Lower lobe of right lung (tissue), 2 donors: ENCODE measurements at regions not wholly inside any gene's neighbourhood (a gene's known extent, or its start where the extent isn't known, plus 50 kb on each side); places are given as distances from the start of the nearest gene placed in this dataset.
"Not testable (repeated sequence)": the region's sequence is repeated elsewhere in the genome, so short reads cannot be mapped to it uniquely, and the experiment has no call there.

Experiments
- ATAC-seq, 2 donors: fragments of 200-7000 bp; cut with Tn5 transposase; one replicate each; pipeline ENCODE4 v1.9.1; 2020 to 2022; ENCODE audit warnings: mild to moderate bottlenecking in 2 of 2, moderate library complexity in 2 of 2
- DNase-seq: peaks from one replicate; pipeline ENCODE4 v3.0.0-alpha.2; 2020
- H3K27ac ChIP-seq: fragments of 200-600 bp; one replicate; pipeline ENCODE4 v1.8.0; 2022
- H3K27me3 ChIP-seq: fragments of 200-600 bp; one replicate; pipeline ENCODE4 v1.8.0; 2022; ENCODE audit warnings: low read depth
- H3K36me3 ChIP-seq: fragments of 200-600 bp; one replicate; pipeline ENCODE4 v1.8.0; 2022; ENCODE audit warnings: mild to moderate bottlenecking
- H3K4me1 ChIP-seq: fragments of 200-600 bp; one replicate; pipeline ENCODE4 v1.8.0; 2022
- H3K4me3 ChIP-seq: fragments of 200-600 bp; one replicate; pipeline ENCODE4 v1.8.0; 2022; ENCODE audit warnings: mild to moderate bottlenecking
- H3K9me3 ChIP-seq: fragments of 200-600 bp; one replicate; pipeline ENCODE4 v1.8.0; 2022
- intact Hi-C: fragments of 100-400 bp; cut with DNase I; formaldehyde crosslinking; loops from one replicate; pipeline ENCODE4 v1.11.0; 2022
- TF ChIP-seq, protein P1 (sequence below): fragments of 200-600 bp; IDR thresholded peaks from one replicate; pipeline ENCODE4 v1.8.0; 2022; ENCODE audit warnings: antibody characterized with exemption, mild to moderate bottlenecking
- donor health status: DM: no; HTN: yes; CAD: no; lungs with severe emphysema.

DNA sequence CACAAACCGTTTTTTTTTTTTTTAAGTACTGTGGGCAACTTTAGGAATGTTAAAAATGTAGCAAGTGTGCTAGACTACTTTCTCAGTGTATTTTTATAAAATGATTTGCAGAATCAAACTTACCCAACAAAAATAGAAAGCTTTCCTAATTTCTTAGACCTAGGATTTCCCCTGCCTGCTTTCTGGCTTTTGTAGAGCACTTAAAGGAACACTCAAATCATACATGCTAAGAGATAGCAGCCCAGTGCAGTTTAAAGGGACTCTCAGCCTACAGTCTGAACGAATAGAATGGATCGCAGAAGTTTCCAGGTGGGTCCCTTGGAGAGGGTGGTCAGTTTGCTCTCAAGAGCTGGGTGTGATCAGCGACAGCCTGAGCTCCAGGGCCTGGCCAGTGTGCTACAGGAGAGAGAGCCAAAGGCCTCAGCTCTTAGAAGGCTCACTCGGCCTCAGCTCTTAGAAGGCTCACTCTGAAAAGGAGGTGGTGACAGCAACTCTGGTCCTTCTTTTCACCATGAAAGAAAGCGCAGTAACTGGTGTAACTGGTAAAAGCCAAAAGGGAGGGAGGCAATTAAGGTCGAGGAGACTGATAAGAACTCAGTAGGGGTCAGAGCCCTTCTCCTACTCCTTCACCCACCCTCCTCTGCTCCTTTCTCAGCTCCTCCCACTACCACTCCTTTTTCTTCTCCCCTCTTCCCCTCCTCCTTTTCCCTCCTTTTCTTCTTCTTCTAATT lies 142.4 kb downstream of the ZFP64 start:
- H3K4me1 ChIP-seq: no peaks in the 10 kb centered on the region
- ATAC-seq (peak; percentile 71 to 74), DNase-seq (no peak)
- H3K27ac ChIP-seq: no peak overlapping the region
- H3K27me3 ChIP-seq: no peaks in the 10 kb centered on the region
- H3K9me3 ChIP-seq: no peaks in the 10 kb centered on the region
- intact Hi-C loops: no loop called here
- no peak overlapping the region for H3K4me3 ChIP-seq
- TF ChIP-seq, protein P1, sequence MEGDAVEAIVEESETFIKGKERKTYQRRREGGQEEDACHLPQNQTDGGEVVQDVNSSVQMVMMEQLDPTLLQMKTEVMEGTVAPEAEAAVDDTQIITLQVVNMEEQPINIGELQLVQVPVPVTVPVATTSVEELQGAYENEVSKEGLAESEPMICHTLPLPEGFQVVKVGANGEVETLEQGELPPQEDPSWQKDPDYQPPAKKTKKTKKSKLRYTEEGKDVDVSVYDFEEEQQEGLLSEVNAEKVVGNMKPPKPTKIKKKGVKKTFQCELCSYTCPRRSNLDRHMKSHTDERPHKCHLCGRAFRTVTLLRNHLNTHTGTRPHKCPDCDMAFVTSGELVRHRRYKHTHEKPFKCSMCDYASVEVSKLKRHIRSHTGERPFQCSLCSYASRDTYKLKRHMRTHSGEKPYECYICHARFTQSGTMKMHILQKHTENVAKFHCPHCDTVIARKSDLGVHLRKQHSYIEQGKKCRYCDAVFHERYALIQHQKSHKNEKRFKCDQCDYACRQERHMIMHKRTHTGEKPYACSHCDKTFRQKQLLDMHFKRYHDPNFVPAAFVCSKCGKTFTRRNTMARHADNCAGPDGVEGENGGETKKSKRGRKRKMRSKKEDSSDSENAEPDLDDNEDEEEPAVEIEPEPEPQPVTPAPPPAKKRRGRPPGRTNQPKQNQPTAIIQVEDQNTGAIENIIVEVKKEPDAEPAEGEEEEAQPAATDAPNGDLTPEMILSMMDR: no peak
- H3K36me3 ChIP-seq: no peaks in the 10 kb centered on the region

DNA sequence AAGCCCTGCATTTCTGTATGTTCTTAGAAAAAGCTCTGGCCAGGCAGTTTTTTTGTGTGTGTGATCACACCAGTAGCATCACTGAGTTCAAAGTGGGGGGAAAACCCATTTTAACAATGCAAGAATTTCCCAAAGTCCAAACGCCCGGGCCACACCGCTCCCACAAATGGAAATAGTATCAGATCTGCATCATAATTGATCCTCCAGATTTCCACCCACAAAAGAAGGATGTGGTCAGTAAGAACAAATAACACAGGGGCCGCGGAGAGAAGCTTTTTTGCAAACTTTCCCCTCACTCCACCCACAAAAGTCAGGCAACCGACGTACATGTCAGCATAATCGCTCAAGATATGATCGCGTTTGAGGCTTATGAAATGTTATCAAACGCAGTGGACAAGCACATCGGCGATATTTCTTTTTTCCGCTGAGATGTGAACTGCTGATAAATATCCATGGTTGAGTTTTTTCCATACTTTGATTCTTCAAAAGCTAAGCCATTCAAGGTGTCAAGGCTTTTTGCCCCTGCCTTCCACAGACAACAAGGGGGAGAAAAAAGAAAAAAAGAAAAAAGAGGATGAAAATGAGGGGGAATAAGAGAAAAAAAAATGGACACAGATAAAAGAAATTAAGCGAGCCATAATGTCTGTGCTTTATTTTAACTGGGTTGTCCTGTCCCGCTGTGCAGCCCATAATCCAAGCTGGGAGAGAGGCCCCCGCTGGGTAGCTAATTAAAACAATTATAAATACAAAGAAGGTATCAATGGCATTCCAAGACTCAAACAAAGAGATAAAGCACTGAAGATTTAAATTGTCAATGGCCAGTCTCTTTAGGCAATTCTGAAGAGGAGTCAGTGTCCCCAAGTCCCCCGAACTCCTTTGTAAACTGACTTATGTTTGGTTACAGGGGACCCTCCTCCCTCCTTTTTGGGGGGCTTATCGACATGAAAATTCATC lies 143.5 kb downstream of the ZFP64 start:
- no peaks in the 10 kb centered on the region for H3K27me3 ChIP-seq
- intact Hi-C loops: no loop called here
- H3K4me1 ChIP-seq: no peaks in the 10 kb centered on the region
- no peak for DNase-seq
- TF ChIP-seq, protein P1: no peak
- no peak for ATAC-seq
- no peak overlapping the region for H3K27ac ChIP-seq
- no peak overlapping the region for H3K4me3 ChIP-seq
- H3K9me3 ChIP-seq: no peaks in the 10 kb centered on the region
- H3K36me3 ChIP-seq: no peaks in the 10 kb centered on the region

- intact Hi-C loops: no loop called here
- H3K36me3 ChIP-seq: no peaks in the 10 kb centered on the region
- no peaks in the 10 kb centered on the region for H3K9me3 ChIP-seq
- TF ChIP-seq, protein P1: no peak
- H3K27me3 ChIP-seq: no peaks in the 10 kb centered on the region
- no peaks in the 10 kb centered on the region for H3K4me1 ChIP-seq
- DNase-seq (no peak), ATAC-seq (no peak)
- H3K27ac ChIP-seq: no peak overlapping the region
- H3K4me3 ChIP-seq: no peak overlapping the region
Observed at GRCh38 chr20:52041966-52042365, 149.6 kb downstream of the ZFP64 start.

DNA sequence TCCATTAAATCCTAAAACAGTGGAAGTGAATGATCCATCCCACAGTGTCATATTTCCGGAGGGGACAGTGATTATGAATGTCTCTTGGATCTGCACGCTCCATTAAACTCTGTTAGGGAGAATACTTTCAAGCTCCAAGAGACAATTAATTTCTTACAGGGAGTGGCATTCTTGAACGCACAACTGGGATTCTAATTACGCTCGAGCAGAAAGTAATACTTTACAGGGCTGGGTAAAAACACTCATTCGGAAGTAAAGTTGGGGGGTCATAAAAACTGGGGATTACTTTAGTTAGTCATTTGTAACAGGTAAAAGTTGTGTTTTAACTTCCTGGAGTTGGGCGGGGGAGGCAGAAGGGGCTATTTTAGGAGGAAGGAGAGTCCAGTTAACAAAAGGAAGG lies 151.8 kb downstream of the ZFP64 start:
- ATAC-seq: no peak
- Histone ChIP-seq H3K4me1 (no peaks in the 10 kb centered on the region), H3K27me3 (no peaks in the 10 kb centered on the region), H3K36me3 (no peaks in the 10 kb centered on the region), H3K27ac (no peak overlapping the region), H3K4me3 (no peak overlapping the region), H3K9me3 (no peaks in the 10 kb centered on the region)
- intact Hi-C loops: no loop called here
- TF ChIP-seq, protein P1: no peak
- DNase-seq: no peak

DNA sequence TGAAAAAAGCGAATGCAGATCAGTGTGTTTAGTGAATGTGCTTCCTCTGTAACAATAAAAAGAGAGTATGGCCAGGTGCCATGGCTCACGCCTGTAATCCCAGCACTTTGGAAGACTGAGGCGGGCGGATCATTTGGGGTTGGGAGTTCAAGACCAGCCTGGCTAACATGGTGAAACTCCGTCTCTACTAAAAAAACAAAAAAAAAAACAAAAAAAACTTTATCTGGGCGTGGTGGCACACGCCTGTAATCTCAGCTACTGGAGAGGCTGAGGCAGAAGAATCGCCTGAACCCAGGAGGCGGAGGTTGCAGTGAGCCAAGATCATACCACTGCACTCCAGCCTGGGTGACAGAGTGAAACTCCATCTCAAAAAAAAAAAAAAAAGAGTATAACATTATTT lies 152.9 kb downstream of the ZFP64 start:
- H3K27me3 ChIP-seq, H3K36me3 ChIP-seq, H3K4me1 ChIP-seq, H3K27ac ChIP-seq, ATAC-seq, H3K4me3 ChIP-seq, DNase-seq, intact Hi-C loops, H3K9me3 ChIP-seq: not testable (repeated sequence)

- no peak overlapping the region for H3K27ac ChIP-seq
- no peaks in the 10 kb centered on the region for H3K27me3 ChIP-seq
- H3K4me1 ChIP-seq: no peaks in the 10 kb centered on the region
- TF ChIP-seq, protein P1: no peak
- H3K9me3 ChIP-seq: no peaks in the 10 kb centered on the region
- no peaks in the 10 kb centered on the region for H3K36me3 ChIP-seq
- ATAC-seq: no peak
- DNase-seq: no peak
- H3K4me3 ChIP-seq: no peak overlapping the region
- intact Hi-C loops: no loop called here
Observed at GRCh38 chr20:52037370-52037769, 154.2 kb downstream of the ZFP64 start.
